NT2/D1 (cell line): ENCODE measurements at regions not wholly inside any gene's neighbourhood (a gene's known extent, or its start where the extent isn't known, plus 50 kb on each side); places are given as distances from the start of the nearest gene placed in this dataset.

ENCODE experiments used
- DNase-seq: peaks from one replicate; pipeline ENCODE4 v3.0.0-alpha.2; 2011; ENCODE audit warnings: low read depth, low spot score
- H3K27me3 ChIP-seq: 2 replicates; pipeline ENCODE4 v1.6.0; 2011; ENCODE audit warnings: mild to moderate bottlenecking; ENCODE audit not compliant: insufficient read length, insufficient read depth
- H3K36me3 ChIP-seq: 2 replicates; pipeline ENCODE4 v1.6.1; 2011; ENCODE audit warnings: mild to moderate bottlenecking, low read length, mixed read lengths; ENCODE audit not compliant: insufficient read depth, insufficient read length
- H3K4me1 ChIP-seq: 2 replicates; pipeline ENCODE4 v1.5.1; 2011; ENCODE audit not compliant: insufficient read depth, insufficient read length
- H3K4me3 ChIP-seq: 2 replicates; pipeline ENCODE4 v1.5.1; 2011; ENCODE audit warnings: low read depth; ENCODE audit not compliant: insufficient read length
- H3K9ac ChIP-seq: 2 replicates; pipeline ENCODE4 v1.6.0; 2011; ENCODE audit warnings: low read depth; ENCODE audit not compliant: insufficient read length
- H3K9me3 ChIP-seq: 2 replicates; pipeline ENCODE4 v1.5.1; 2011; ENCODE audit warnings: mild to moderate bottlenecking, low read length; ENCODE audit not compliant: insufficient read depth
- SUZ12 ChIP-seq: IDR thresholded peaks from 2 replicates; pipeline ENCODE4 v1.6.1; 2011; ENCODE audit not compliant: insufficient read length, insufficient read depth; ENCODE audit errors: extremely low read depth
- YY1 ChIP-seq: IDR thresholded peaks from 2 replicates; pipeline ENCODE4 v1.6.1; 2011; ENCODE audit not compliant: insufficient read length, insufficient read depth
- ZNF274 ChIP-seq: IDR thresholded peaks from 2 replicates; pipeline ENCODE4 v1.6.1; 2011; ENCODE audit warnings: mild to moderate bottlenecking, low read depth, low read length

DNA sequence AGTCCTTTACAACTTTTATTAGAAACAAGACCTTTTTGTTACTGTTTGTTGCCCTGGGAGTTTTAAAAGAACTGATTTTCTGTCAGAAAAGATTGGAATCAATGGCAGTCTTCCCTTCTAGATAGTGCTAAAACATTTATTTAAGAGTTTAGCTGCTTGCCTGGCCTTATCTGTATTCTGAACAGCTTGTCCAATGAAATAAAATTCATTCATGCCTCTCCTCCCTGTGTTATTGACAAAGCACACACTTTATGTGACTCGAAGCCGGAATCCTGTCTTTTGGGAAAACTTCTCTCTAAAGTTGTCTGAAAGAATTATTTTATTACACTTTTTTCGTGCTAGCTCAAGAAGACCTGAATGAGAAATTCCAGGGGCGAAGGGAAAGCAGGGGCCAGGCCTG lies 992.5 kb downstream of the TYW1 start:
- TF ChIP-seq ZNF274: no peak

DNA sequence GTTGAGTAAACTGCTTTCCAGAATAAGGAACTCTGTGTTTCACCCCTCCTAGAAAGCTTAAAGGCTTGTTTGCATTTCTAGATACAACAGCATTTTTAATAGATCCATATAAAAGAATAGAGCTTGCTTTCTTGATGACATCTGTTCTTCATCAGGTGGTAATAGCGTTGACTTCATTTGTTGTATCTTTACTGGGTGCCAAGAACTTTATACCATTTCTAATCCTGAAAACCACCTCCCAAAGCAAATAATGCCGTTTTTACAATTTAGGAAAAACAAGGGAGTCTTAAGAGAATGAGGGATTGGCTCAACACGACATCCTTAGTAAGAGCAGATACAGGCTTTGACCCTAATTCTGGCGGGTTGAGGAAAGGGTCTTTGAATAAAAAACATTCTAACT lies 993.4 kb downstream of the TYW1 start:
- H3K9ac ChIP-seq: no peak overlapping the region
- no peaks in the 10 kb centered on the region for H3K9me3 ChIP-seq
- TF ChIP-seq ZNF274 (no peak), YY1 (no peak), SUZ12 (no peak)
- H3K27me3 ChIP-seq: no peaks in the 10 kb centered on the region
- no peaks in the 10 kb centered on the region for H3K4me1 ChIP-seq
- no peak for DNase-seq
- no peak overlapping the region for H3K4me3 ChIP-seq
- H3K36me3 ChIP-seq: no peaks in the 10 kb centered on the region

More for the DNA sequence above, 992.5 kb downstream of the TYW1 start:
- H3K9me3 ChIP-seq: no peaks in the 10 kb centered on the region
- H3K36me3 ChIP-seq: no peaks in the 10 kb centered on the region
- H3K27me3 ChIP-seq: no peaks in the 10 kb centered on the region
- no peak overlapping the region for H3K9ac ChIP-seq
- no peaks in the 10 kb centered on the region for H3K4me1 ChIP-seq
- no peak overlapping the region for H3K4me3 ChIP-seq
- DNase-seq: no peak

DNA sequence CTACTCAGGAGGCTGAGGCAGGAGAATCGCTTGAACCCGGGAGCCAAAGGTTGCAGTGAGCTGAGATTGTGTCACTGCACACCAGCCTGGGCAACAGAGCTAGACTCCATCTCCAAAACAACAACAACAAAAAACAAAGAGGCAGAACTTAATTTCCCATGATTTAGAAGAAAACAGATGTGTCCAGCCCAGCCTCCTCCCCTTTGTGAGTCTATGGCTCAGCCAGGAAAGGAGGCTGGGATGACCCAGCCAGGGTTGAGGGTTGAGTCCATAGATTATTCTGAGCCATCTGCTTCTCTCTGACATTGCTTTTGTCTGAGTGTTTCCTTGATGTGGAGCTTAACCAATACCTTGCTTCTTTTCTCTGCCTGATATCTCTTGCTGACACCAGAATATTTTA lies 994.1 kb downstream of the TYW1 start:
- Histone ChIP-seq H3K9me3 (no peaks in the 10 kb centered on the region), H3K36me3 (no peaks in the 10 kb centered on the region), H3K4me1 (no peaks in the 10 kb centered on the region), H3K9ac (no peak overlapping the region), H3K27me3 (no peaks in the 10 kb centered on the region), H3K4me3 (no peak overlapping the region)
- TF ChIP-seq YY1: no peak
- no peak for TF ChIP-seq ZNF274
- no peak for TF ChIP-seq SUZ12
- DNase-seq: no peak

DNA sequence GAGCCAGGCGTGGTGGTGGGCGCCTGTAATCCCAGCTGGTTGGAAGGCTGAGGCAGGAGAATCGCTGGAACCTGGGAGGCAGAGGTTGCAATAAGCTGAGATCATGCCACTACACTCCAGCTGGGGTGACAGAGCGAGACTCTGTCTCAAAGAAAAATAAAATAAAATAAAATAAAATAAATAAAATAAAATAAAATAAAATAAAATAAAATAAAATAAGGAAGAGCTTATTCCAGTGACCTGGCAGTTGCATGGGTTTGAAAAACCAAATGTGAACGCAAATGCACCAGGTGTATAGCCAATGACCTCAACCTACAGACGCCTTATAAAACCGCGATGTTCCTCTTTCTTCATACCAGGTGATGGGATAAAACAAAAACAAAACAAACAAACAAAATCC lies 995.7 kb downstream of the TYW1 start:
- no peaks in the 10 kb centered on the region for H3K27me3 ChIP-seq
- TF ChIP-seq SUZ12: no peak
- no peak for TF ChIP-seq ZNF274
- no peak for TF ChIP-seq YY1
- H3K9me3 ChIP-seq: no peaks in the 10 kb centered on the region
- DNase-seq: no peak
- H3K4me1 ChIP-seq: no peaks in the 10 kb centered on the region
- no peak overlapping the region for H3K4me3 ChIP-seq
- H3K36me3 ChIP-seq: no peaks in the 10 kb centered on the region
- no peak overlapping the region for H3K9ac ChIP-seq

DNA sequence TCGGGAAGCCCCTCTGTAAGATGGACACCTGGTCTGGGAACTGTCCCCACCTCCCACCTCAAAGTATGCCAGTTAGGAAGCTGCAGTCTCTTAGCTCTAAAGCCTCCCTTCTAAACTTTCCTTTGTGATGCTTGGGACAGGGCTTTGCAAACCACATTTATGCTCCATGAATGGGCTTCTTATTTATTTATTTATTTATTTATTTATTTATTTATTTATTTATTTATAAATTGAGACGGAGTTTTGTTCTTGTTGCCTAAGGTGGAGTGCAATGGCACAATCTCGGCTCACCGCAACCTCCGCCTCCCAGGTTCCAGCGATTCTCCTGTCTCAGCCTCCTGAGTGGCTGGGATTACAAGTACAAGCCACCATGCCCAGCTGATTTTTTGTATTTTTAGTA lies 1009.4 kb downstream of the TYW1 start:
- no peaks in the 10 kb centered on the region for H3K9me3 ChIP-seq
- H3K4me3 ChIP-seq: no peak overlapping the region
- H3K27me3 ChIP-seq: no peaks in the 10 kb centered on the region
- H3K4me1 ChIP-seq: no peaks in the 10 kb centered on the region
- TF ChIP-seq SUZ12: no peak
- no peaks in the 10 kb centered on the region for H3K36me3 ChIP-seq
- no peak overlapping the region for H3K9ac ChIP-seq
- no peak for DNase-seq

DNA sequence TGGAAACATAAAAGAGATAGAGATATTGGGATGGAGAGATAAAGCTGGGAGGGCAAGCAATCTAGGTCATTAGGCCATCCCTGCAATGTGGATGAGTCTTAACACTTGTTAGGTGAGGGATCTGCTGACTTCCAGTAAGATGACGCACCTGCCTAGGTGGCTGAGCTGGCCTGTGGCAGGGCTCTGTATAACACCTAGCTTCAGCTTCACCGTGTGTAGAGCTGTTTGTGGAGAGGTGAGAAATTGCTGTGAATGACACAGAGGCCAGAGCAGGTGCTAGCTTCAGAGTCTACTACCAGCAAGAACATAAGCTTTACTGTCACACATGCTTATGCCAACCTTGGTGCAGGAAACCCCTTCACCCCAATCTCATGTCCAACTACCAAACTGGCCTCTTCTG lies 1010.0 kb downstream of the TYW1 start:
- Histone ChIP-seq H3K9me3 (peaks cover 4% of the 10 kb centered on the region; the same call in 1 of the 2 replicates), H3K9ac (no peak overlapping the region), H3K27me3 (no peaks in the 10 kb centered on the region), H3K36me3 (no peaks in the 10 kb centered on the region), H3K4me3 (no peak overlapping the region), H3K4me1 (no peaks in the 10 kb centered on the region)
- DNase-seq: no peak
- TF ChIP-seq SUZ12 (no peak), ZNF274 (no peak), YY1 (no peak)

DNA sequence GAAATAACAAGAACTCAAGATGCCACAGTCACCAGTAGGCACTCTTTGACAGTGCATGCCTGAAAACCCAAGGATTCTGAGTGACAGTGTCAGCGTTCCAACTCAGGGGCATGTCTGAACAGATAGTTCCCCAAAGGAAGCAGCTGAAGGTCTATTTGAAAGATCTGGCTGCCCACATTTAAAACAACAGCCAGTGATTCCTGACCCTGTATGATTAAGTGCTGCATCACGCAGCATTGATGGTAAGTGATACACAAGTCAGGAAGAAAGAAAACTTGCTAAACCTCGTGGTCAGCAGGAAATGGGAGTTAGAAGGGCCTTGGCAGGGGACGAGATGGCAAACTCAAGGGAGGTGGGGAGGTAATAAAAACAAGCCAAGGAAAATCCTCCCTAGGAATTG lies 1013.1 kb downstream of the TYW1 start:
- no peaks in the 10 kb centered on the region for H3K27me3 ChIP-seq
- DNase-seq: no peak
- H3K4me3 ChIP-seq: no peak overlapping the region
- peaks cover 10% of the 10 kb centered on the region; the same call in 1 of the 2 replicates for H3K9me3 ChIP-seq
- H3K9ac ChIP-seq: no peak overlapping the region
- TF ChIP-seq ZNF274: no peak
- no peak for TF ChIP-seq YY1
- no peak for TF ChIP-seq SUZ12
- no peaks in the 10 kb centered on the region for H3K4me1 ChIP-seq
- no peaks in the 10 kb centered on the region for H3K36me3 ChIP-seq

DNA sequence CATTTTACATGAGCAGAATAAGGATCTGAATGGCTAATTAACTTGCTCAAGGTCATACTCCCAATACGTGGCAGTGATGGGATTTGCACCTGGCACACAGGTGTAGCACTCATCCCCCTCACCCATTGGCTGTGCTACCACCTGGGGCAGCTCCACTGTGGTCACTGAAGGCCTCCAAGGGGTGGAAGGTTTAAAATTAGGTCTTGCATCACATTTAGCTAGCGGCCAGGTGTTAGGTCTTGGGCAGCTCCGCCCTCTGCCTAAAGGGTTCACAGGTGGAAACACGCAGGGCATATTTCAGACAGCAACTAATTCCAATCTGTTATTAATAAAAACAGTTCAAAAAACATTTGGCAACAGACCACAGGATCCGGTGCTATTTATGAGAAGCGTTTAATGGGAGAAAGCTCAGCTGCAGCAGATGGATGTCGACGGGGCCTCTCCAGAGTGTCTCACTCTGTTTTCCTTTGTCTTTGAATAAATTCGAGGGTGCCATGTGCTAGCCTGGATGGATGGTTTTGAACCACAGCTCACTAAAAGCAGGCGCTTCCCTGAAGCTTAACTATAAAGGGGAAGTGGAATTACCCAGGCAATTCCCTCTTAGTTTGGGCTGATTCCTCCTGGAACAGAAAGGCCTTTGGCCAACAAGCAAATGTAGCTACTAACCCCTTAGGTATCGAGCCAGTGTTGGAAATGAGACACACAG lies 1017.6 kb downstream of the TYW1 start:
- TF ChIP-seq YY1 (no peak), ZNF274 (no peak), SUZ12 (no peak)
- DNase-seq: no peak

More for the DNA sequence above, 1017.6 kb downstream of the TYW1 start:
- H3K36me3 ChIP-seq: no peaks in the 10 kb centered on the region
- H3K4me3 ChIP-seq: no peak overlapping the region
- H3K9me3 ChIP-seq: peaks cover 10% of the 10 kb centered on the region; the same call in 1 of the 2 replicates
- peaks cover 18% of the 10 kb centered on the region for H3K27me3 ChIP-seq
- H3K4me1 ChIP-seq: no peaks in the 10 kb centered on the region
- no peak overlapping the region for H3K9ac ChIP-seq
